ENCODE measurements at regions not wholly inside any gene's neighbourhood (a gene's known extent, or its start where the extent isn't known, plus 50 kb on each side); places are given as distances from the start of the nearest gene placed in this dataset.
"Not testable (repeated sequence)": the region's sequence is repeated elsewhere in the genome, so short reads cannot be mapped to it uniquely, and the experiment has no call there.

- no peak overlapping the region for H3K4me3 ChIP-seq (ENCODE audit: low read length)
- H3K36me3 ChIP-seq (ENCODE audit: insufficient read depth, low read depth, low read length): no peaks in the 10 kb centered on the region
- H3K27ac ChIP-seq (ENCODE audit: low read length): no peak overlapping the region
- H3K4me1 ChIP-seq (ENCODE audit: insufficient read depth, low read length): no peaks in the 10 kb centered on the region
- H3K9me3 ChIP-seq (ENCODE audit: insufficient read depth, low read depth, low read length): no peaks in the 10 kb centered on the region
- H3K9ac ChIP-seq (ENCODE audit: low read depth, low read length): no peak overlapping the region
- H3K27me3 ChIP-seq (ENCODE audit: insufficient read depth, low read length): peaks cover 76% of the 10 kb centered on the region
These were observed 72.3 kb downstream of the CAMK2N1 start for GRCh38 chr1:20413776-20414140.

DNA sequence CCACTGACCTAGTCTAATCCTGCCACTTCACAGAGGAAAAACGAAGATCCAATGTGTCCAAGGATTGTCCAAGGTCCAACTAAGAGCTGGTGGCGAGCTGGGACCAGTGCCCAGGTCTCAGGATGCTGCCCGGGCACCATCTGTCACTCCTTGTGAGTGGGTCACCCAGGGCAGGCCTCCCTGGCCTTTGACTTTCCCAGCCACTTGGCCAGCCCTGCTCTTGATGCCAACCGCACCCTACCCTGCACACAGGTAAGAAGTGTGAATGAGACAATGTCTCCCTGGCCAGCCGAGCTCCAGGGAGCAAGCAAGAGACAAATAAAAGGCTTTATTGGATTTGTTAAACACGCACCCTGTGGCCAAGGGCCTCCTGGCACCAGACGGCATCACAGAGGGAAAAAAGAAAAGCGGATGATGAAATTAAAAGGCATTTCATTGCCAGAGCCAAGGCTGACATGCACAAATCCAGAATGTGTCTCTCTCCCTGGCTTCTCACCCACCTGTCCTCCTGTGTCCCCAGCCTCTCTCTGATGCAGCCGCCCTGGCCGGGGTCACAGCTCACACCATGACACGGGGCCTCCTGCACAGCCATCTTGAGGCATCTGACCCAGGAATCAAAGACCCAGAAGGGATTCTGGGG lies 72.8 kb downstream of the CAMK2N1 start:
- H3K9me3 ChIP-seq (ENCODE audit: insufficient read depth, low read depth, low read length): no peaks in the 10 kb centered on the region
- no peak overlapping the region for H3K27ac ChIP-seq (ENCODE audit: low read length)
- H3K36me3 ChIP-seq (ENCODE audit: insufficient read depth, low read depth, low read length): no peaks in the 10 kb centered on the region
- no peak overlapping the region for H3K9ac ChIP-seq (ENCODE audit: low read depth, low read length)
- no peaks in the 10 kb centered on the region for H3K4me1 ChIP-seq (ENCODE audit: insufficient read depth, low read length)
- peaks cover 76% of the 10 kb centered on the region for H3K27me3 ChIP-seq (ENCODE audit: insufficient read depth, low read length)
- H3K4me3 ChIP-seq (ENCODE audit: low read length): no peak overlapping the region

DNA sequence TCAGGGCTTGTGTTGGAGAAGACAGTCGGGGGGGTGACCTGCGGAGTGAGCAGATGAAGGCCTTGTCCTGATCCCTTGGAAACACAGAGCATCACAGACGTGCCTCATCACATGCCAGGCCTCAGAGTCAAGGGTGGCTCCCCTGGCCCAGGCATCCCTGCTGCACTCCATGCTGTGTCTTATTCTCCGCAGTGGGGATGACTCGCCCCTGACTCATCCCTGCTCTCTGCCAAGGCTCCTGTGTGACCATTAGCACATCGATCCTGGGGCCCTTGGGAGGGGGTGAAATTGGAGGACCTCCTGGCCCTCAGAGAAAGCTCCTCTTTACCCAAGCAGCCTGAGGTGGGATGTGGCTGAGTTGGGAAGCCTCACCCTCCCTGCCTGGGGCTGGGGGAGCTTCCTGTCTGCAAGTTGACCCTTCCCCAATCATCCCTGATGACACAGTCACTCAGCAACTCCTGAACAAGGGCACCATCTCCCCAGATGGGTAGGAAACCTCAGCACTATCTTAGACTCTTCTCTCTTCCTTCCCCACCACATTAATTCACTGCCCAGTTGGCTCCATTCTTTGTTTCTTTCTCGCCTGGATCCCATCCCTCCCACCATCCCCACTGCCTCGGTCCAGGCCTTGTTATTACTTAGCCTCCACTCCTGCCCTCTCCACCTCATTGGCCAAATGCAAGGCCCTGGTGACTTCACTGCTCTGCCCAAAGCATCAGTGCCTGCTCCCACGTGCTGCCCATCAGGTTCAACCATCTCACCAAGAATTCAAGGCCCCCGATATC lies 74.6 kb downstream of the CAMK2N1 start:
- Histone ChIP-seq H3K27me3 (ENCODE audit: insufficient read depth, low read length) (peaks cover 90% of the 10 kb centered on the region), H3K9me3 (ENCODE audit: insufficient read depth, low read depth, low read length) (no peaks in the 10 kb centered on the region), H3K4me3 (ENCODE audit: low read length) (no peak overlapping the region), H3K9ac (ENCODE audit: low read depth, low read length) (no peak overlapping the region), H3K4me1 (ENCODE audit: insufficient read depth, low read length) (peaks cover 4% of the 10 kb centered on the region; the same call in 1 of the 2 replicates), H3K36me3 (ENCODE audit: insufficient read depth, low read depth, low read length) (no peaks in the 10 kb centered on the region), H3K27ac (ENCODE audit: low read length) (no peak overlapping the region)

DNA sequence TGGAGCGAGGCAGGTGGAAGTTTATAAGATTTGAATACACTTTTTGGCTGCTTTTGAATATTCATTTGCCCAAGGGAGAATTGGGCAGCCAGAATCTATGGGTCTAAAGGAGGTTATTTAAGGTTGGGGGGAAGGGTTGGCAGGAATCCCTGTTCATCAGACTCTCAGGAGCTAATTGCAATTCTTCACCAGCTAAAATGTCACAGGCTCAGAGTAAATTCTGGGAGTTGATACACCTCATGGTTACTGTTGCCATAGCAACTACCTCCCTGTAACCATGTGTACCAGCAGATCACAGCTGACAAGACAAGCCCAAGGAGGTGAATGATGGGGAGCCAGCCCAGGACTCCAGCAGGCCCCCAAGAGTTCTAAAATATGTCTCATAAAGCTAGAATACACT lies 75.5 kb downstream of the CAMK2N1 start:
- Histone ChIP-seq H3K36me3 (ENCODE audit: insufficient read depth, low read depth, low read length) (no peaks in the 10 kb centered on the region), H3K27ac (ENCODE audit: low read length) (no peak overlapping the region), H3K9ac (ENCODE audit: low read depth, low read length) (no peak overlapping the region), H3K4me1 (ENCODE audit: insufficient read depth, low read length) (peaks cover 6% of the 10 kb centered on the region; the same call in 1 of the 2 replicates), H3K27me3 (ENCODE audit: insufficient read depth, low read length) (peaks cover 95% of the 10 kb centered on the region), H3K4me3 (ENCODE audit: low read length) (no peak overlapping the region), H3K9me3 (ENCODE audit: insufficient read depth, low read depth, low read length) (no peaks in the 10 kb centered on the region)

GRCh38 chr1:20409971-20410370 lies 76.0 kb downstream of the CAMK2N1 start:
- H3K27ac ChIP-seq (ENCODE audit: low read length): no peak overlapping the region
- H3K9ac ChIP-seq (ENCODE audit: low read depth, low read length): no peak overlapping the region
- no peaks in the 10 kb centered on the region for H3K36me3 ChIP-seq (ENCODE audit: insufficient read depth, low read depth, low read length)
- H3K4me1 ChIP-seq (ENCODE audit: insufficient read depth, low read length): peaks cover 6% of the 10 kb centered on the region; the same call in 1 of the 2 replicates
- H3K27me3 ChIP-seq (ENCODE audit: insufficient read depth, low read length): peaks cover 99% of the 10 kb centered on the region
- no peak overlapping the region for H3K4me3 ChIP-seq (ENCODE audit: low read length)
- H3K9me3 ChIP-seq (ENCODE audit: insufficient read depth, low read depth, low read length): no peaks in the 10 kb centered on the region

DNA sequence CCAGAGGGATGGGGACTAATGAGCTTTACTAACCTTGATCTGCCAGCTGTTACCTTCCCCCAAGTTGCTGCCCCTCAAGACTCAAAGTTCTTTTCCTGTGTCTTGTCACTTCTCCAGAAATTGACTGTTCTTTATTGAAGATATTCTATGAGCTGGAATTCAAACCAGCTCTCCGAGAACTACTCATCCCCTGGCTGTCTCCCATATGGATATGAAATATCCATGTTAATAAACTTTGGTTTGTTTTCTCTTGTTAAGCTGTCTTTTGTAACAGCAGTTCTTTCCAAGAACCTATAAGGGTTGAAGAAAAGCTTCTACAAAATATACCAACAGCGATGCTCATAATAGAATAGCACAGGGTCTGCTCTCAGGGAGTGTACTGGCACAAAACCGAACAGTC lies 77.0 kb downstream of the CAMK2N1 start:
- H3K4me3 ChIP-seq (ENCODE audit: low read length): no peak overlapping the region
- no peaks in the 10 kb centered on the region for H3K9me3 ChIP-seq (ENCODE audit: insufficient read depth, low read depth, low read length)
- peaks cover 100% of the 10 kb centered on the region for H3K27me3 ChIP-seq (ENCODE audit: insufficient read depth, low read length)
- H3K9ac ChIP-seq (ENCODE audit: low read depth, low read length): no peak overlapping the region
- no peak overlapping the region for H3K27ac ChIP-seq (ENCODE audit: low read length)
- H3K36me3 ChIP-seq (ENCODE audit: insufficient read depth, low read depth, low read length): no peaks in the 10 kb centered on the region
- peaks cover 6% of the 10 kb centered on the region; the same call in 1 of the 2 replicates for H3K4me1 ChIP-seq (ENCODE audit: insufficient read depth, low read length)

GRCh38 chr1:20408133-20408650 lies 77.8 kb downstream of the CAMK2N1 start:
- peaks cover 100% of the 10 kb centered on the region for H3K27me3 ChIP-seq (ENCODE audit: insufficient read depth, low read length)
- H3K27ac ChIP-seq (ENCODE audit: low read length): not testable (repeated sequence)

GRCh38 chr1:20405893-20406604 lies 80.0 kb downstream of the CAMK2N1 start:
- Histone ChIP-seq H3K9me3 (ENCODE audit: insufficient read depth, low read depth, low read length) (no peaks in the 10 kb centered on the region), H3K27ac (ENCODE audit: low read length) (no peak overlapping the region), H3K36me3 (ENCODE audit: insufficient read depth, low read depth, low read length) (no peaks in the 10 kb centered on the region), H3K4me1 (ENCODE audit: insufficient read depth, low read length) (peaks cover 6% of the 10 kb centered on the region; the same call in 1 of the 2 replicates), H3K27me3 (ENCODE audit: insufficient read depth, low read length) (peaks cover 100% of the 10 kb centered on the region), H3K4me3 (ENCODE audit: low read length) (no peak overlapping the region), H3K9ac (ENCODE audit: low read depth, low read length) (no peak overlapping the region)

More at GRCh38 chr1:20408133-20408650, 77.8 kb downstream of the CAMK2N1 start:
- not testable (repeated sequence) for H3K4me1 ChIP-seq (ENCODE audit: insufficient read depth, low read length); H3K9ac ChIP-seq (ENCODE audit: low read depth, low read length); H3K4me3 ChIP-seq (ENCODE audit: low read length); H3K36me3 ChIP-seq (ENCODE audit: insufficient read depth, low read depth, low read length); H3K9me3 ChIP-seq (ENCODE audit: insufficient read depth, low read depth, low read length)

DNA sequence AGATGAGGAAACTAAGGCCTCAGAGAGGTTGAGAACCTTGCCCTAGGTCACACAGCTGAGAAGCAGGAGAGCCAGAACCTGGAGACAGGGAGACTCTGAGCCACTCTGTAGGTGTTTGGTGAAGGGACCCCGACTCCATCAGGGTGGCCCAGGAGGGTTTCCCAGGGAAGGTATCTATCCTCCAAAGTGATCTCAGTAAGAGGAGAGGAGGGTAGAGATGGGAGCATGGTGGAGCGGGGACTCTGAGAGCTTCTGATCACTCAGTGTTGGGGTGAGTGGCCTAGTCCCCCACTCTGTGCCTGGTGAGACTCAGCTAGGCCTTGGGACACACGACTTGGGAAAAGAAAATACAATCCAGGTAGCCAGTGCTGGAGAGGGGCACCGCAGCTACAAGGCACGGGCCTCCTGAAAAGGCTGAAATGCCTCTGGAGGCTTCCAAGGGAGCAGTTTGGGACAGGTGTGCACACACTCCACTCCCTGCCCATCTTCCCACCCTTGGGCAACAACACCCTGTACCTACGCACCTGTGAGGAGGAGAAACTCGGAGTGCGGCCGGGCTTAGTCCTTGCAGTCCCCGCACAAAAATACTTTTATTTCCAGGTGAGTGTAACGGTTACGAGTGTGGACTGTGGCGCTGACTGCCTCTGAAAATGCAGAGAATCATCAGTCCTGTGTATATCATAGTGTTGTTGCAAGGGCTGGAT lies 80.8 kb downstream of the CAMK2N1 start:
- Histone ChIP-seq H3K4me3 (ENCODE audit: low read length) (no peak overlapping the region), H3K36me3 (ENCODE audit: insufficient read depth, low read depth, low read length) (no peaks in the 10 kb centered on the region), H3K9me3 (ENCODE audit: insufficient read depth, low read depth, low read length) (no peaks in the 10 kb centered on the region), H3K4me1 (ENCODE audit: insufficient read depth, low read length) (peaks cover 6% of the 10 kb centered on the region; the same call in 1 of the 2 replicates), H3K27me3 (ENCODE audit: insufficient read depth, low read length) (peaks cover 100% of the 10 kb centered on the region), H3K27ac (ENCODE audit: low read length) (no peak overlapping the region), H3K9ac (ENCODE audit: low read depth, low read length) (no peak overlapping the region)

All from iPS-20b (cell line).